Hematopoietic multipotent progenitor cell treated with erythropoietin and hydrocortisone succinate and interleukin-3 and kit ligand, for 8 days (in vitro differentiated cells): ENCODE measurements at regions not wholly inside any gene's neighbourhood (a gene's known extent, or its start where the extent isn't known, plus 50 kb on each side); places are given as distances from the start of the nearest gene placed in this dataset.

Source experiments
- DNase-seq: peaks from one replicate; pipeline ENCODE4 v3.0.0-alpha.2; 2015

DNA sequence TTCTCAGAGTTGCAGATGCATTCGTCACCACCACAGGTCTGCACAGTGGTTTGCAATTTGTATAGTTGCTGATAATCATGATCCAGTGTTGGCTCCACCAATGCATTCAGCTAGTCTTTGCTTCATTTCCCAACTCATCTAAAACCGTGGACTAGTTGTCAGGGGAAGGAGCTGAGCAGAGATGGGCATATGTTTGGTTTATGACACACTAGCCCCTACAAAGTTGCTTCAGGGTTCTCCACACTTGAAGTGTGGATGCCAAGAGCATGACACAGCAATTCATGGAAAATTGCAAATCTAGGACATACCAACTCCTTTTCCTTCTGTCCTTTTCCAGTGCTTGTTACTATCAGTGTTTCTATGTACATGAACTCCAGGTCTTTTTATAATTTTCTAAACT lies 168.0 kb downstream of the TNFSF13B start:
- no peak for DNase-seq

DNA sequence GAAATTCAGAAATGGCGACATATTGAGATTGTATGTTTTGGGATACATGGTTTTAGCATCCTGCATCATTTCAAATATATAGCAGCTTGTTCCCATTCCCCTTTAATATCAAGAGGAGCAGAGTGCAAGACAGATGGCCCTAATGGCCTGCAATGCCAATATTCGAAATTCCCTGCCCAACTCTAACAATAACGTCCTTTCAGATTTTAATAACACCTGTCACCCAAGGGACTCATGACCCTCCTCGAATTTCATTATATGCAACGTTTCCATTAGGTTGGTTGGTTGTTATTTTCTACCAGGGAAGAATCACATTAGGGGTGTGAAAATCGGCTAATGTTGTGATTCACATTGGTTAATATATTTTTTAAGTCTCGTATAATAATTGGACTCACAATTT lies 170.0 kb downstream of the TNFSF13B start:
- no peak for DNase-seq

DNA sequence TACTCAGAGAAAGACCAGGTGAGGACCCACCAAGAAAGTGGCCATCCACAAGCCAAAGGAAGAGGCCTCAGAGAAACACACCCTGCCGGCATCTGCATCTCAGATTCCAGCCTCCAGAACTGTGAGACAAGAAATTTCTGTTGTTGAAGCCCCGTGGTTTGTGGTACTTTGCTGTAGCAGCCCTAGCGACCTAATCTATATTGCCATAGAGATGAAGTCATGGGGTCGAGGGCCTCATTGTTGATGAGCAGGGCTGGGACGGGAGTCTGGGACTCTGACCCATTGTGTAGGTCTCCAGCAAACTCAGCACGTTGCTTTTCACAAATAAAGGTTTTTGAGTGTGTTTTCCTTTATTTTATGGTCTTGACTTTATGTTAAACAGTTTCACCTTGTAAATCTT lies 174.9 kb downstream of the TNFSF13B start:
- DNase-seq: no peak

DNA sequence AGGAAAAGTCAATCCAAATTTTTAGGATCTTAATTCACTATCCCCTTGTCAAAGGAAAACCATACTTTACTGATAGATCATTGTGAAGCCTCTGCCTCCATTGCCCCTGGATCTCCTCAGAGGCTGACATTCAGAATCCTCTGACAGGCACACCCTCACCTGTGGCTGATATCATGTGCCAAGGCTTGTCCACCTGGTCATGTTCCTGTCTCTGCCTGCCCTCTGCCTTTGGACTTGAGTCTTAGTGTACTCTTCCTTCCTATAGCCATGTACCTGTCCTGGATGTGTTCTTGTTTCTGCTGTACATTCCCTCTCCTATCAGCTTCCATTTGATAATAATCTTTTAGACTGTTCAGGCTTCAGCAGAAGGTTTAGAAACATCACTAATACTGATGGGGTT lies 179.4 kb downstream of the TNFSF13B start:
- DNase-seq: no peak

DNA sequence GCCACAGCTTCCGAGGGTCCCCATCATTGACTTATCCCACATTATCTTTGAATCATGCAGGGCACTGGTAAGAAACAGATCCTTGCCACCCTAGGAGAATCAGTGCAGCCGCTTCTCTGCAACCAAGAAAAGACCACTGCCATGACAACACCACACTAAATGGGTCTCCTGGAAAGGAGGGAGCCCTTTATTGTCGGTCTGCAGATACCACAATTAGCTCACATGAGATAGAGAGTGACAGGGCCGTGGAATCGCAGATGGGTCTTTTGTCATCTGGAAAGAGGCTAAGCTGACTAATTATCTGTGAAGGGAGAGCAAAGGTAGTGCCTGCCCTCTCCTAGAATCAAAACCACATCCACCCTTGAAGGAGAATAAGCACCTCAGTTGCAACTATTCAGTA lies 178.3 kb upstream of the MYO16 start:
- no peak for DNase-seq

DNA sequence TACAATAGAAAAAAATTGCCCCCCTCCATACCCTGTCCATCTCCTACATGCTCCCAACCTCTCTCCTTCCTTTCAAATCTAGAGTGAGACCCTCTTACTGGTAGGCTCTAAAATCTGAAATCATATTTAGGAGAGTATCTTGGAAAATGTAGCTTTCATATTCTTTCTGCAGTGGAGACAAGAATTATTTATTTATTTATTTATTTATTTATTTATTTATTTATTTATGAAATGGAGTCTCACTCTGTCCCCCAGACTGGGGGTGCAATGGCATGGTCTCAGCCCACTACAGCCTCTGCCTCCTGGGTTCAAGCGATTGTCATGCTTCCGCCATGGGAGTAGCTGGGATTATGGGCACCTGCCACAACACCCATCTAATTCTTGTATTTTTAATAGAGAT lies 174.1 kb upstream of the MYO16 start:
- DNase-seq: no peak

DNA sequence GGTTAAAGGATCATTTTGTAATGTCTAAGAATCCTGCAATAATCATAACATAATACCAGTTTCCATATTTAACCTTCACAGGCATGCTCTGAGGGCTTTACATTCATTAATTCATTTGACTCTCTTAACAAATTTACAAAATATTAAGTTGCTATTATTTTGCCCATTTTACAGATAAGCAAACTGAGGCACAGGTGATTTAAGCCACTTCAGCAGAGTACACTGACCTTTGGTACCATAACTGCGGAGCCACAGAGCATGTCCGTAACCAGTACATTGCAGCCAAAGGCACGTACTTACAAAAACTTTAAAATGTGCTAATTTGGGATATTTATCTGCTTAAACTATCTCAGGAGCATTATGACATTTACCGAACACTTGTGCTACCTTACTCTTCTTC lies 169.4 kb upstream of the MYO16 start:
- DNase-seq: no peak

DNA sequence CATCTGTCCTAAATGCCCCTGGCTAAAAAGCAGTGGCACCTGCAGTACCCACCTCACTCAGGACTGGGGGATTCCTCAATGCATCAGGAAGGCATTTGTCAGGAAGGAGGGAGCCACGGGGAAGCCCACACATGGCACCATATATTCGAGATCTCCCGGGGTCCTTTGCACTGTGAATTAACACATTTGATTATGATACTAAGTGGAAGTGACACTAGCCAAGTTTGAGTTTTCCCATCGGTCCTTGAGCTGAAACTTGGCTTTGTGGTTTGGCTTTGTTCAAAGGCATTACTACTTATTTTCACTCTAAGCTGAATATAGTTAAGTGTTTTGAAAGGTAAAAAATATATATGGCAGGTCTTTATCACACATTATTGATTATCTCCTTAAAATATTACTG lies 168.7 kb upstream of the MYO16 start:
- no peak for DNase-seq

DNA sequence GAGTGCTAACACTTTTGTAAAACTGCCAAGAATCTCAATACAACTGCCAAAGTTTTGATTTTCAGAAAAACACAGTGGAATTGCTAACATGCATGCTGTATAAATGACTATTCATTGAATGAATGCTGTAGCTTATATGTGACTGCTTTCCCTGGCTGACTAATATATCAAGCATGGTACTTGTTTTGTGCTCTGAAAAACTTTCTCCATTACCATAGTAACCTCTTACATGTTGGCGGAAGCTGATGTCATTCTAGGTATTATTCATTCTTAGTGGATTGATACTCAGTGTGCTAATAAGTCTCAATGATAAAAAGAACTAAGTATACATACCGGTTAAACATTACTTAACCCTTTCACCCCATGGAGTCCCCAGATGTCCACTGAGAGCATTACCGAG lies 166.1 kb upstream of the MYO16 start:
- no peak for DNase-seq

DNA sequence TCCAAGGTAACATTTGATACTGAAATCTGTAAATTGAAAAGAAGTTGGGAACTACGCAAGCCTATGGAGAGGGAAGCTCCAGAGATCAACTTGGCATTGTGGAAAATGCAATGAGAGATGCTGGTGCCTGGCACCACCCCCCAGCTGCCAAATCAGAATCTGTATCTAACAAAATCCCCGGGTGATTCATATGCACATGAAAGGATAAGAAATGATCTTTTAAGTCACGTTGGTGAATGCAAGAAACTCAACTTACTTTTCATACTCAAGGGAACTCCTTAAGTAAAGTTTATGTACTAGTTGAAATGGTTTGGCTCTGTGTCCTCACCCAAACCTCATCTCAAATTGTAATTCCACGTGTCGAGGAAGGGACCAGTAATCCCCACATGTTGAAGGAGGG lies 158.5 kb upstream of the MYO16 start:
- no peak for DNase-seq

DNA sequence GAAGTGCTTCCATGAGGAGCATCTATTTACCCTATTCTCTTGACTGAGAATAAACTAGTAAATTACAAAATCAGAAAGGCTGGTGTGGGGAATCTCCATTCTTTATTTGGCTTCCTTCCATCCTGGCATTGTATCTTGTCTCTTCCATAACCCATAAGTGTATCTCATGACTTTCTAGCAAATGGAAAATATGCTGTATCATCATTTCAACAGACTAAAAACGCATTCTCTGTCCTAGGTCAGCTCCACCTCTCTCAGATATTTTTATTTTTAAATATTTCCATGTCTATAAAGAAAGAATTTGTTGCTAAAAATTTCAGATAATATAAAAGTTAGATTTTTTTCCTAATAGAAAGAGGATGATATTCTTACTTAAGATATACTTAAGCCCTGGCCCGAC lies 154.2 kb upstream of the MYO16 start:
- DNase-seq: no peak

DNA sequence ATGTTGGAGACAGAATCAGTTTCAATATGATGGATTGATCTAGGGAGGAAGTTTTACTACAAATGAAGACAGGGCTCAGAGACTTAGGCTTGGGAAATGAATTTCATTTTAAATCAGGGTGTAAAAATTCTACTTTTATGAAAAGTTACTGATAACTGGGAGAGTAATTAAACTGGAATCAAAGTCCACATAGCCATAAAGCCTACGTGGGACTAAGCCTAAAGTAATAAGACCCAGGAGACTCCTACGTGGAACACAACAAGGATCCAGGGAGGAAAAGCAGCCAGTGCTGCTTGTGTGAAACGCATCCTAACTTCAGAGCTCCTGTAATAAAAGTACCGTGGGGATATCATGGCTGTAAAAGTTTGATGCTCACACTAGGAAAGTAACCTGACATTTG lies 152.0 kb upstream of the MYO16 start:
- no peak for DNase-seq

DNA sequence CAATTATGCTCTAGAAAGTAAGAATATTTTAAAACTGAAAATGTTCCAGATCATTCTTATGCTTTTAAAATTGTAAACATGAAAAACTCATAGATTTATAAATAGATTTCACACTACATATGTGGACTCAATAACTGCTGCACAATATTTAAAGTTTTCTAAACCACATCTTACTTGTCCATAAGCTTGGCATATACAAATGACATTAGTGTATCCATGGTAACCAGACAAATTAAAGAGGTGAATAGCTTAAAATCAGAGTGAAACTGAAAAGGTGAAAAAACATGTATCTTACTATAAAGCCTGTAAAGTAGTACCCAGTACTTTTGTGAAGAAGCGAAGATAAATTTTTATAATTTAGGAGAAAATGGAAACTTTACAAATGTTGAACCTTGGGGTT lies 151.2 kb upstream of the MYO16 start:
- DNase-seq: no peak

DNA sequence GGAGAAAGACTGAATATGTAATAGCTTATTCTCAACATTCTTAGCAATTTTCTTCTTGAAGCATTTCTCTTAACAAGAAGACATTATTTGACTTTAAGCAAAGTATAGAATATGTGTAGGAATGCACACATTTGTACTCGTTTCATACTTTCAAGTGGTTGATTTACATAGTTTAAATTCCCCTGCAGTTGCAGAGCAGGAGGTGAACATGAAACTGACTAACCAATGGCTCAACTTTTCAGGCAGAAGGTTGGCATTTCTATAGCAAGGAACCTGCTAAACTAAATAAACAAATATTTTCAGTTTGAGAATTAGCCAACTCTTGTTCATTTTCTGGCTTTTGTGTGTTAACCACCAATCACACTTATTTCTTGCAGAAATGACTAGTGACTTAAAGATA lies 145.4 kb upstream of the MYO16 start:
- no peak for DNase-seq

DNA sequence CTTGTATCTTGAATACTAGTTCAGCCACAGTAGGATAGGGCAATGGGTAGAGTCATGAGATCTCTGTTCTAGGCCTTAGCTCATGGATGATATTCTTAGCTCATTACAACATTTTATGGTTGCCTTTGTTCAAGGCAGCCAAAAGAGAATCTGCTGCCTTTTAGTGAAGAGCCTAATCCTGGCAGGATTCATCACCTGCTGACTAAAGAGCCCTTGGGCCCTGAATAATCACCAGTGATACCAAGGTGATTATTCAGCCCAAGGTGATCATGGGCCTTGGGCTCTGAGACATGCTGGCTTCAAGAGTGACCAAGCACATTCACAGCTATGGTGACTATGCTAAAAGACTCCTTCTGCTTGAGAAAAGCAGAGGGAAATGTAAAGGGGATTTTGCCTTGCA lies 143.3 kb upstream of the MYO16 start:
- DNase-seq: no peak

DNA sequence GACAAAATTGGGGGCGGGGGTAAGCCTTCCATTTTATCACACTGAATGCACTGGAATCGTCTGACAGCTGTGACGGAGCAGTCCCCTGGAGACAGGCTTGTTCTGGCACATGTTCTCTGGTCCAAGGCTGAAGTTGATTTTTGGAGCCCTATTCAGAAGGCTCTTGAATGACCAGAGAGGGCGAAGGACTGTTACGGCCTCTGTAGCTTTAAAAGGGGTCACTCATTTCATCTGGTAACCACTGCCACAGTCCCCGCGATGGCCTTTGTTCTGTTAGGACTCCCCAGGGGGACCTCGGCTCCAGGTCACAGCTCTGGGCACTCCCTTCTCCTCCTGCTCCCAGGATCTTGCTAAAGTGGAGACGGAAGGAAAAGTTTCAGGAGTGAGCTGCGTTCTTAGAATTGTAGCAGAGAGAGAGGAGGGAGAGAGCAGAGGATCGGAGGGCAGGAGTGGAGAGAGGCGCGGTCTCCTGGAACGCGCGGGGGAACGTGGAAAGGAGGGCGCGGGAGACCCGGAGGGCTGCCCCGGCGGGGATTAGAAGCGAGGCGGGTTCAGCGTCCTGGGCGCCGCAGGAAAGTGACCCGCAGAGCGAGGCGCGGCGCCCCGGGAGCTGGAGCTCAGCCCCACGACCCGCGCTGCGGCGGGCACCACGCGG lies 134.3 kb upstream of the MYO16 start:
- DNase-seq: no peak

DNA sequence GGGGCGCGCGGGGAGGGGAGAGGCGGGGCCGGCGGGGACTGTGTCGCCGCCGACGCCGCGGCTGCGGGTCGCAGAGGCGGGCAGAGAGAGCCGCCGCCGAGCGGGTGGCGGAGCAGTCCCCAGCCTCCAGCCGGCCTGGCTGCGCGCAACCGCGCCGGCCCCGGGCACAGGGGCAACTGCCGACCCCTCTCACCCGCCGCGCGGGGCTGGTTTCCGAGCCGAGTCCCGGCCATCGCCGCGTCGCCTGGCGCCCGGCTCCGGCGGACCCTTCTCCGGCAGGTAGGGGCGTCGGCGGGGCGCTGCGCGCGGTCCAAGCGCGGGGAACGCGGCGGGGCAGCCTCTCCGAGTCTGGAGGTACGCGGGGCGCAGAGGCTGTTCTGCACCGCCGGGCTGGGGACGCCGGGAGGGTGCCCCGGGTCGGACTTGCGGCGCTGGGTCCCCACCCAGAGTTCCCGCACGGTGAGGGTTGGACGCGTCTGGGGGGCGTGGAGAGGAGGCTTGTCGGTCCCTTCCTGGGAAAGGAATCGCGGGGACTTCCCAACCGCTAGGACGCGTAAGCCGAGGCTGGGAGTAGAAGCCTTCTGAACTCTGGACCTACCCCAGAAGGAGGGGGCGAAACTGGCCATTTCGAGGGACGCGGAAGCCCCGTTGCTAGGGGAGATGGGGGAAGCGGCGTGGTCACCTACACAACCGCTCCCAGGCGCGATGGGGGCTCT lies 133.6 kb upstream of the MYO16 start:
- no peak for DNase-seq

DNA sequence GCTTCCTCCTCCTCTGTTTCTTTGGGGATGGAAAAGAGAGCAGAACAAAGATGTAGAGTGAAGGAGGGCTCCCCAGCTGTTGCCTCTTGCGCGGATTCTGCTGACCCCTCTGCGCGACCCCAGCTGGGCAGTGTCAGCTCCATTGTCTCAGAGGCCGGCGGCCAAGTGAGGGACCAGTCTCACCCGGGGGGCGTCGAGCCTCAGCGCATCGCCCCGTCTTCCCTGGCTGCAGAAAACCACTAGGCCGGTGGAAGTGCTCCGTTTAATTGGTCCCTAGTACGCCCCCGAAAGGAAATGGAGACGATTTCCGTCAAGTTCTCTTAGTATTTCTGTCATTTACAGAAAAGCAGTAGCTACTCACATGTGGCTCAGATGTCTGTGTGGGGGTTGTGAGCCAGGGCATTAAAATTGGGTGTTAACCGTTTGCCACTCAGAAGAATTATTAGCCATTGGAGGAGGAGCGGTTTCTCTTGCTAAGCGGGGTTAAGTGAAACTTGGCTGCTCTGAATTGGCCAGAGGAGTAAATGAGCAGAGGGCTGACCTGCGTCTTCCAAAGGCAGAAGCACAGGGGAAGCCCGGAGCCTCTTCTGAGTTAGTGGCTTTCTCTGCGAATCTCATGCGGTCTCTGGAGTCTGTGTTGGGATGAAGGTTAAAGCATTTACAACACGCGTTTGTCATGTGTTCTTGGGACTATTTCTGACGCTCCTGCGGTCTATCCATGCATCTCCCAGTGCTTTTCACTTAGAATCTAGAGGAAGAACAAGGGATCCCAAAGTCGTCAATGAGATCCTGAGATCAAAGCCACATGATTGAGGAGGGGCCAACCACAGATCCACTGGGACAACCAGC lies 132.8 kb upstream of the MYO16 start:
- no peak for DNase-seq

DNA sequence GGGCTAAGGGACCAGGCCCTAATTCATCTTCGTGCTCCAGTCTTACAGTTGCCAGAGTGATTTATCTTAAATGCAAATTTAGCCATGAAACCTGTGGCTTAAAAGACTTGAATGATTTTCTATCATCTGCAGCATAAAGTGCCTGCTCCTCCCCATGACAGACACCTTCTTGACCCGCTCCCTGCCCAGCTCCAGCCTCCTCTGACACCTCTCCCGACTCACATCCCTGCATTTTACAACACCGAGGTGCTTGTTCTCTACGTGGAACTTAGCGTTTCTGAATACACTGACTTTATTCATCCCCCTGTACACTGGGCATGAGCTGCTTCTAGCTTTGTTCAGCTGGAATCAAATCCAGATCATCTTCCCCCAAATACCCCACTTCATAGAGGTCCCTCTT lies 128.7 kb upstream of the MYO16 start:
- no peak for DNase-seq

DNA sequence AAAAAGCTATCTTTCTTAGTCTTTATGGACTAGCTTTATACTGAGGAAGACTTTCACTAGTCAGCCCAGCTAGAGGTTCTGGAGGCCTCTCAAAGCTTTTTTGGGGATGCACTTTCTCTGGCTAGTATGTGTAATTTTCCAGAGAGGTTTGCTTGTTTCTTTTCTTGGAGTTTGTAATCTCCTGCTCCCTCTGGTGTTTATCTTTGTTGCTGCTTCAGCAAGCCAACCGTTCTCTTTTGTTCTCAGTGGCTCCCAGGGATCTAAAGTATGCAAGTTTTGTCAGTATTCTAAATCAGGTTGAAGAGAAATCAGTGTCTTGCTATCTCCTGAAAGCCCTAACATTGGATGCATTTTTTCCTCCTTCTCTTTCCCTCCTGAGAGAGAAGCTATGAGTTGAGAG lies 121.1 kb upstream of the MYO16 start:
- DNase-seq: no peak

DNA sequence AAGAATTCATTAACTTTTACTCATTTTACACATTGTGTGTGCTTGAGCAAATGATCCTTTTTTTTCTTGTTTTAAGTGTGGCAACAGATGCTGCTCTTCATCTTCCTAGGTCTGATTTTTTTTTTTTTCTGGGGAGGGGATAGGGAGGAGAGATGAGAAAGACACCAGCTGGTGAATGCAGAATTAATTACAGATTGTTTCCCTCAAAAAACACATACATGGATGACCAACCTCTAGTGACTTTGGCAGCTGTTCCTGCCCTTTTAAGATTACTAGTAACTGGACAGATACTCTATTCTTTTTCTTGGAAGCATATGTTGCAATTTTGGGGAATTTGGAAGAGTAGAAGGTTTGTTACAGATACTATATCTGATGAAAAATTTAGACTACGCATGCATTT lies 103.6 kb upstream of the MYO16 start:
- no peak for DNase-seq

DNA sequence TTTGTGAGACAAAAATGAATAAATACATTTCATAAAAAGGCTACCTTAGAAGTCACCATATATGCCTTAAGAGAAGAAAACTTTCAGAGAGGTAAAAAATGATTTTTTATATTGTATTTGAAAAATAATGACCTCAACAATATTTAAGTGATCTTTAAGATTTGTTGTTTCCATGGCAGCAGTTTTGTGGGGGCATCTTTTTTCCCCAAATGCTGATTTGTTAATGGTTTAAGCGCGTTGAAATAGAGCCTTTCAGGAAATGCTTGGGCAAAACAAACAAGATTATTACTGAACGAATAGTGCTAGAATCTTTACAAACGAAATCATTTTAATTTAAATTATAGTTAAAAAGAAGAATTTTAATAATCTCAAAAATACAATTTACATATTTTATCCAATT lies 103.1 kb upstream of the MYO16 start:
- DNase-seq: no peak

DNA sequence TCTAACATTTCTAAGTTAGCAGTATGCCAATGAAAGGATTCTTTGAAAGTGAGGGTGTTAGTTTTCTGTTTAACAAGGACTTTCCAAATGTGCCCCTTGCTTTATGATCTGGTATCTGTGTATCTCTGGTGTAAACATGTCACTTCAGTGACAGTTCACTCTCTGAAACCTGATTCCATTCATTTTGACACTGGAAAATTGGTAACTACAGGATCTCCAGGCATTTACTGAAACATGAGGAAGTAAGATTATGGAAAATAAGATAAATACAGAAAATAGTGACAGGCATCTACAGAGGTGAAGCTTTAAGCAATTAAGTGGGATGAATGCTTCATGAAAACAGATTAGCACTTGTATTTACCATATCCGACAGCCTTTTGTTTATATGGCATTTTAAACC lies 101.6 kb upstream of the MYO16 start:
- DNase-seq: no peak

DNA sequence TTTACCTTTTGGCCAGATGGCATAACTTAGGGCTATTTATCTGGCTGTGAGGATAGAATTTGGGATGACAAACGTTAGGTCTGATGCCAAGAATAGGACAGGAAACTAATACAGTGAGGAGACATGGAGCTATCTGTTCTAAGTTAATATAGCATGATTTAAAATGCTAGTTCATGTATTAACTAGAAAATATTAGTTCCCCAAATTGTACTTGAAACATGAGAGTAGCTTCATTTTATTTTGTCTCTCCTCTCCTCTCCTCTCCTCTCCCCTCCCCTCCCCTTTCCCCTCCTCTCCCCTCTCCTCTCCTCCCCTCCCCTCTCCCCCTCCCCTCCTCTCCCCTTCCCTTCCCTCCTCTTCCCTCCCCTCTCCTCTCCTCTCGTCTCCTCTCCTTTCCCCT lies 101.1 kb upstream of the MYO16 start:
- DNase-seq: no peak
